Type B pancreatic cell (in vitro differentiated cells): ENCODE measurements at regions not wholly inside any gene's neighbourhood (a gene's known extent, or its start where the extent isn't known, plus 50 kb on each side); places are given as distances from the start of the nearest gene placed in this dataset.

ENCODE experiments used
- DNase-seq: peaks from one replicate; pipeline ENCODE4 v3.0.0; 2021; ENCODE audit warnings: mixed read lengths; ENCODE audit not compliant: unreplicated experiment; ENCODE audit errors: extremely low spot score
- H3K27ac Mint-ChIP-seq: 2 replicates; pipeline ENCODE4 v1.8.0; 2021; ENCODE audit warnings: mild to moderate bottlenecking, mixed read lengths
- H3K27me3 Mint-ChIP-seq: 2 replicates; pipeline ENCODE4 v1.8.0; 2021; ENCODE audit warnings: mixed read lengths
- H3K36me3 Mint-ChIP-seq: 2 replicates; pipeline ENCODE4 v1.8.0; 2021; ENCODE audit warnings: mixed read lengths
- H3K4me1 Mint-ChIP-seq: one replicate; pipeline ENCODE4 v1.8.0; 2021; ENCODE audit warnings: mixed read lengths; ENCODE audit not compliant: unreplicated experiment
- H3K4me3 Mint-ChIP-seq: 2 replicates; pipeline ENCODE4 v1.8.0; 2021; ENCODE audit warnings: mild to moderate bottlenecking, mixed read lengths
- H3K9me3 Mint-ChIP-seq: 2 replicates; pipeline ENCODE4 v1.8.0; 2021; ENCODE audit warnings: mixed read lengths
- CTCF ChIP-seq: fragments of 200-600 bp; sonication (generic); conservative IDR thresholded peaks from 2 replicates; pipeline ENCODE4 v1.5.0; 2021; ENCODE audit warnings: antibody characterized with exemption, mild to moderate bottlenecking

DNA sequence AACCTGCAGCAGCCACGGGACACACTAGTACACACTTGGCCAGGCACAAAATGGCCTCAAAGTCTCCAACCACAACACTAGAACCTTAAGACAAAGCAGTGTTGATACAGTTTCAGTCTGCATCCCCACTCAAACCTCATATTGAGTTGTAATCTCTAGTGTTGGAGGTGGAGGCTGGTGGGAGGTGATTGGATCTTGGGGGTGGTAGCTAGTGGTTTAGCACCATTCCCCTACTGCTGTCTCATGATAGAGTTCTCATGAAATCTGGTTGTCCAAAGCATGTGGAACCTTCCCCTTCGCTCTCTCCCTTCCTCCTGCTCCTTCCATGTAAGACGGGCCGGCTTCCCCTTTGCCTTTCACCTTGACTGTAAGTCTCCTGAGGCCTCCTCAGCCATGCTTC, 638.7 kb downstream of the UQCRFS1 start:
- DNase-seq = no peak
- H3K4me1 Mint-ChIP-seq = peaks cover 13% of the 10 kb centered on the region
- no peaks in the 10 kb centered on the region for H3K36me3 Mint-ChIP-seq

GRCh38 chr19:28569132-28570131, 643.5 kb downstream of the UQCRFS1 start:
- Mint-ChIP-seq H3K27ac (no peak overlapping the region), H3K4me1 (peaks cover 5% of the 10 kb centered on the region), H3K4me3 (no peak overlapping the region), H3K9me3 (no peaks in the 10 kb centered on the region), H3K36me3 (no peaks in the 10 kb centered on the region), H3K27me3 (peaks cover 9% of the 10 kb centered on the region)
- DNase-seq = no peak
- TF ChIP-seq CTCF = no peak

More for the DNA sequence above, 638.7 kb downstream of the UQCRFS1 start:
- no peak overlapping the region for H3K27ac Mint-ChIP-seq
- H3K27me3 Mint-ChIP-seq = peaks cover 10% of the 10 kb centered on the region
- no peak overlapping the region for H3K4me3 Mint-ChIP-seq
- H3K9me3 Mint-ChIP-seq = no peaks in the 10 kb centered on the region
- TF ChIP-seq CTCF = no peak

DNA sequence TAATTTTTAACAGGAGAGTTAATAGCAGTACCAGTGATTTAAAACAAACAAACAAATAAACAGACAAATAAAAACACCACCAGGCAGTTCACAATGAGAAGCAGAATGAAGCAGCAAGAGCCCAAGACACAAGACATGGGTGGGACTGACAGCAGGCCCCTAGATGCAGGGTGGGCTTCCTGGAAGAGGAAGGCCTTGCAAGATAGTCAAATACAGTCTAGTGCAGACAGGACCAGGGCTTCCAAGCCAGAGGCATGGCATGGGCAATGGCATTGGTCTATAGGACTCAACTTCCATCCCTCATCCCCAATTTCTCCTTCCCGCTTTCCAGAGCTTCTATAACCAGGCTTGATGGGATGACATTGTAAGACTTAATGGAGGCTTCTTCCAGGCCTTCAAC, 645.1 kb downstream of the UQCRFS1 start:
- H3K27ac Mint-ChIP-seq = no peak overlapping the region
- no peak for TF ChIP-seq CTCF
- H3K4me1 Mint-ChIP-seq = peaks cover 5% of the 10 kb centered on the region
- no peak for DNase-seq
- peaks cover 7% of the 10 kb centered on the region for H3K27me3 Mint-ChIP-seq
- H3K36me3 Mint-ChIP-seq = no peaks in the 10 kb centered on the region
- no peaks in the 10 kb centered on the region for H3K9me3 Mint-ChIP-seq
- H3K4me3 Mint-ChIP-seq = no peak overlapping the region

DNA sequence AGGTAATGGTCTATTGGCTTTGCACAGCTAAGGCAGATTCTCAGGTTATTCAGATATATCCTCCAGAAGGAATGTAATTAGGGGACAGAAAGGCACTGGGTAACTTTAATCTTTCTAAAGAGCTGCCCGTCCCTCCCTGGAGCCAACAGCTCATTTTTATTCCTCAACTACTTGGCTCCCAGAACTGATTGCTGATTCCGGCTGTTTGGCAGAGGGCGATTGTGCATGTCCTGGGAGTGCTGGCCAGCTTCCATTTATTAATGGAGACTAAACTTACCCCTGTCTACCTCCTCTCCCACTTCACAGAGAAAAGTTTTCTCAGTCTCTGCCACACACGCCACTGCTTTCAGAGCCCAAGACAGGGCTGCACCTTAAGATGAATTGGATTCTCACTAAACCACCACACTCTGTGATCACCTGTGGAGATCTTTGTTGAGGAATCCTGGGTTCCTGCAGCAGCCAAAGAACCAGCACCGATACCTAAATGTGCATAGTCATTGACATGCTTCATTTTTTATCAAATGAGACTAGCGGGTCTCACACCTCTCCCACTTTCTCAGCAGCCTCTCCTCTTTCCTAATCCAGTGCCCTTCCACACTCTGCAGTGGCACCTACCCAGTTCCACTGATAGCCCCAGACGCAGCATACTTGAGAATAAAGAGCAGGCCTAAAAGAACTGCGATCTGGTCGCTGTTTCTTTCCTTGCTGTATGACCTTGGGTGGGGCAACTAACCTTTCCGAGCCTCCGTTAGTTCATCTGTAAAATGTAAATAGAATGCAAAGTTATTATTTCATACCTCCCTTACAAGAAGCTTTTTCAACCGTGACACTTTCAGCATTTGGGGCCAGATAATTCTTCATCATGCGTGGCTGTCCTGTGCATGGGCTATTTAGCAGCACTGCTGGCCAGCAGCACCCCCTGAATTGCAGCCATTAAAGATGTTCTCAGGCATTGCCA, 648.7 kb downstream of the UQCRFS1 start:
- Mint-ChIP-seq H3K27me3 (peaks cover 4% of the 10 kb centered on the region), H3K27ac (no peak overlapping the region), H3K36me3 (no peaks in the 10 kb centered on the region), H3K4me1 (no peaks in the 10 kb centered on the region), H3K9me3 (no peaks in the 10 kb centered on the region), H3K4me3 (no peak overlapping the region)
- TF ChIP-seq CTCF = no peak
- DNase-seq = no peak

GRCh38 chr19:28560786-28561185, 652.2 kb downstream of the UQCRFS1 start:
- Mint-ChIP-seq H3K27me3 (peaks cover 8% of the 10 kb centered on the region), H3K4me3 (no peak overlapping the region), H3K4me1 (no peaks in the 10 kb centered on the region), H3K9me3 (no peaks in the 10 kb centered on the region), H3K27ac (no peak overlapping the region), H3K36me3 (no peaks in the 10 kb centered on the region)
- no peak for DNase-seq
- TF ChIP-seq CTCF = peak; percentile 56
